HG02623 (cell line): ENCODE measurements at regions not wholly inside any gene's neighbourhood (a gene's known extent, or its start where the extent isn't known, plus 50 kb on each side); places are given as distances from the start of the nearest gene placed in this dataset.

ENCODE experiments used
- ATAC-seq: cut with Tn5 transposase; IDR thresholded peaks from one replicate; pipeline ENCODE4 v1.9.1; 2021; ENCODE audit warnings: moderate library complexity; ENCODE audit not compliant: unreplicated experiment

DNA sequence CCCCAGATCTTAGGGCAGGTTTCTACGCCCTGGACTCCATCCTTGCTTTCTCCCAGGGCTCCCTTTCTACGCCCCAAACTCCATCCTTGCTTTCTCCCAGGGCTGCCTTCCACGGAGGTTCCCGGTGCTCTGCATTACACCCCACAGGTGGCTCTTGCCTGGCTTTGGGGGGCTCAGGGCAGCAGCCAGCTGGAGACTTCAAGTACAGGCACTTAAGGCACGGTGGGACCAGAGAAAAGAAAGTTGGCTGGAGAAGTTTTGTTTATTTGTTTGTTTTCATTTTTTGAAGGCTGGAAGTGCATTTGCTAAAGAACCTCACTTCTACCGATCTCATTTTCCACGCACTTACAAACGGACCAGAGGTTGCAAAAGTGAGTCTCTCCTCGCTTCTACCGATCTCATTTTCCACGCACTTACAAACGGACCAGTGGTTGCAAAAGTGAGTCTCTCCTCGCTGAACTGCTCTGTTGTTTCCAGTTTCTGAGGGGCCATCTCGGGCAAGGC is 103.8 kb upstream of the MED13L start:
- no peak for ATAC-seq

DNA sequence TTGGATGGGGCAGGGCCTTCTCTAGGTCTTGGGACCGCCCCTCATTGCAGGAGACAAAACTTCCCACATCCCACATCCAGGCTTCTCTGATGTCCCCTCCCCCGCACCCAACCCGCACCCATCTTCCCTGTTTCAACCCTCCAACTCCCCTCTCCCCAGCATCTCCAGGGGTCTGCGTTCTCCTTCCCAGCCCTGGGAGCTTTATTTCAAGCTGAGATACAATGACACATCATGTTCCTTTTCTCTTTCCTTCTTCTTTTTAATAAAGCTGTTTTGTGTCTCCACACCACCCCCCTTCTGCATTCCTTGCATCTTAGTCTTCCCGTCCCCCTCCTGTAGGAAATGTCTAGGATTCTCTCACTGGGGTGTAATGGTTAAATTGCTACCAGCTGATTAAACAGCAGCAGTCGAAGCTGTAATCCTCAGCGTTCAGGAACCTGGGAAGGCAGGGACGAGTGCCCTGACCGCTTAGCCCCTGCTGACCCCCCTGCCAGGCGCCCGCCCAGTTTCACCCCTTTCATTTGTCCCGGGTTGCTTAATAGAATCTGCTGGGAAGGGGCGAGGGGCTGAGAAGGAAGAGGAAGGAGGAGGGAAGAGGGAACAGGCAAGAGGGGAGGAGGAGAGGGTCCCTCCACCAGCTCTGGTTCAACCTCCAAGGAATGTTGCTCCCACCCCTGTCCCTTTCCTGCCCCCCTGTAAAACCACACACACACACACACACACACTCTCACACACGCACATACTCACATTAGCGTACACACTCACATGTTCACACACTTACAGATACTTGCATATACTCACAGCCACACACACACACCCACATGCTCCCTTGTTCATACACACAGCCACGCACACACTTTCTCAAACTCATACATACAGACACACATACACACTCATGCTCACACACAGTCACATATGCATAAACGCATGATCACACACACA is 104.5 kb upstream of the MED13L start:
- ATAC-seq = no peak

DNA sequence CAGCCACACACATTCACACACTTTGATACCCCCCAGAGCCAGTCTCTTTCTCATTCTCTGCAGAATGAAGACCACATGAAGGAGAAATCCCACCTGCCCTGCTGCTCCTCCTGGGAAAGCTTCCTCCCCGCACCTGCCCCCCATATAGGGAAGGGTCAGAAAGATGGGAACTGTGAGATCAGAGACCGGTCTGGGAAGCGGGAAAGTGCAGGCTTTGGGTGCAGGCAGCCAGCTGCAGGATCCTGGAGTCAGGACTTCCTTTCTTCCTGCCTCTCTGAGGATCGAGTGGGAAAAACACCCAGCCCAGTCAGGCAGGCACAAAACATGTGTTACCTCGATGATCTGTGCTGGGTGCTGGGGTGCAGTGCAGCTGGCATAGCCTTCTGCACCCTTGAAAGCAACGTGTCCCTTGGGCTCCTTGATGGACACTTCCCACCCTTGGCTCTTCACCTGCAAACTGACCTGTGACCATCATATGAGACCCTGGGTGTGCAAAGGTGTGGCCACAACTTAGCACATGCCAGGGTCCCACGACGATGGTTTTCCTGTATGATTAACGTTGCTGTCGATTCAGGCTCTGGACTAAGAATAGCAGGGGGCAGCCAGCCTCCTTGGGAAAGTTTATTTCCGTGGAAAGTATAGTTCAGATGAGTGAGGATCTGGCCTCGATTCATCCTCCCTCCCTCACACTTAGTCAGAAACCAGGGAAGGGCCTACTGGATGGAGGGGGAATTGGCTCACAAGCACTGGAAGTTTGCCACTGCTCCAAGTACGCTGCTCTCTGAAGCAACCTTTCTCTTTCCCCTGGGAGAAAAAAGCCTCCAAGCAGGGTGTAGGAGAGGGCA is 105.4 kb upstream of the MED13L start:
- no peak for ATAC-seq

DNA sequence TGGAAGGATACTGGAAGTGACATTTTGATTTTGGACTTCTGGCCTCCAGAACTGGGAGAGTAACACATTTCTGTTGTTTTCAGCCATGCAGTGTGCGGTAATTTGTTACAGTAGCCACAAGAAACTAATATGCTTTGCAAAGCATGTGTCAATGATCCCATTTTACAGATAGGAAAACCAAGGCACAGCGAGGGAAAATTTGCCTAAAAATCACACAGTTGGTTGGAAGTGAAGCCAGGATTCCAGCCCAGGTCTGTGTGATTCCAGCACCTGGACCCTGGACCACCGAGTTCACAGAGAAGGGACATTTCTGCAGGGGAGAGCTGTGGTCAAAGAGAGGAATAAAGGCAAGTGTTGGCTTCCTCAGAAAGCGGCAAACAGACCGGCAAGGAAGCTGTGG is 106.7 kb upstream of the MED13L start:
- ATAC-seq = no peak

DNA sequence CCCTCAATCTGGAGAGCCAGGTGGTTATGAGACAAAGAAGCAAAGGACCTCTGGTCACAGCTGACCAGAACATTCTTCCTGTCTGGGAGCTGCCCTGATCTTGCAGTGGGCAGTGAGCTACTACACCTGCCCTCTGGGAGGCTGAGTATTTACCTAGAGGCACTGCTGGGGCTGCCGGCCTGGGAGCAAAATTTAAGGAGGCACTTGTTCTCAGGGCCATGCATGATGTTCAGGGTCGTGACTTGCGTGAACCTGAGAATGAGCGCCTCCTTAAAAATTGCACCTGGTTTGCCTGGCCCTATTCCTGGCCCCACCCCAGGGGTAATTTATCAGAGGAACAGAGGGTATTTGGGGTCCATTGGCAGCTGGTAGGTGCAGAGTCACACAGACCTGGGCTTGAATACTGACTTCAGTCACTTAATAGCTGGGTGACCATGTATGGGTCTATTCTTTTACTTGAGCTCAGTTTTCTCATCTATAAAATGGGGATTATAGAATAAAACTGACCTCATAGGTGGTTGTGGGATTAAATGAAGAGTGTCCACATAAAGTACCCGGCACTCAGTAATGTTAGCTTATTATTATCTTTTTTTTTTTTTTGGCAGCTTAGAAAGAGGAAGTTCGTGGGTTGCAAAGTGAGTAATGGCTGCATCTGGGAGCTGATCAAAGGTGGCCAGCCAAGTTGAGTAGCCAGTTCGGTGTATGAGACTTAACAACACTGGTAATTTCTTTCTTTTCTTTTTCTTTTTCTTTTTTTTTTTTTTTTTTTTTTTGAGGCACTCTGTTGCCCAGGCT is 107.4 kb upstream of the MED13L start:
- no peak for ATAC-seq

DNA sequence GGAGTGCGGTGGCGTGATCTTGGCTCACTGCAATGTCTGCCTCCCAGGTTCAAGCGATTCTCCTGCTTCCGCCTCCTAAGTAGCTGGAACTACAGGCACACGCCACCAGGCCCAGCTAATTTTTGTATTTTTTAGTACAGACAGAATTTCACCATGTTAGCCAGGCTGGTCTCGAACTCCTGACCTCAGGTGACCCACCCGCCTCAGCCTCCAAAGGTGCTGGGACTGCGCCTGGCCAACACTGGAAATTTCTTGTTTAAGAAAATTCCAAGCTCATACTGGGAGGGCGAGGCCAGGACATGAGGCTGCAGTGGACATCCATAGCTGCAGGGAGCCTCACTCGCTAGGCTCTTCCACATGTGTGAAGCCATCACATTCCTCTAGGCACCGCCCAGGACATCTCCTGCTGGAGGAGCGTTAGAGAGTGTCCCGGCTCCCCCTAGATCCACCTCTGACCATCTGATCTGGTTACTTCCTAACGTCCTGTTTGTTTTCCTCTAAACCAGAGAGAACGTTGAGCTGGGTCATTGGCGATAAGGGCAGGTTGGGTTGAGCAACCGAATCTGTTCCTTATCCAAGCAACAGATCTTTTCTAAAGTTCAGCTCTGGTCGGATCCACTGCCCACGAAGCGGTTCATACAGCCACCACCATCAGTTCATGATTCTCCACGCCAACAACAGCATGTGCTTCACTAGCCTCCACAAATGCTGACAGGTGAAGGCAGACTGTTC is 108.2 kb upstream of the MED13L start:
- ATAC-seq = no peak

DNA sequence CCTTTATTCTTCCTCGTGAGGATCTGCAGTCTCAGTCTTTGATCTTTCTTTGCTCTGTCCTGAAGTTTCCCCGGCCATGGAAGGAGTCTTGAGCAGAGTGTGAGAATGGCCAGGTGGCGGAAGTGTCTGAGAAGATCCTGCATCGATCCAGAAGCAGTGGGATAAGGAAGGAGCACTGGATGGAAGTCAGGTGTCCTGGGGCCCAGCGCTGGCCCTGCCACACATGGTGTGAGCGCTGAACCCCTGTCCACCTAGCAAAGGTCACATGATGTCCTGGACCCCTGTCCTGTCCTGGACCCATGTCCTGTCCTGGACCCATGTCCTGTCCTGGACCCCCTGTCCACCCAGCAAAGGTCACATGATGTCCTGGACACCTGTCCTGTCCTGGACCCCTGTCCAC is 111.8 kb upstream of the MED13L start:
- ATAC-seq = no peak

DNA sequence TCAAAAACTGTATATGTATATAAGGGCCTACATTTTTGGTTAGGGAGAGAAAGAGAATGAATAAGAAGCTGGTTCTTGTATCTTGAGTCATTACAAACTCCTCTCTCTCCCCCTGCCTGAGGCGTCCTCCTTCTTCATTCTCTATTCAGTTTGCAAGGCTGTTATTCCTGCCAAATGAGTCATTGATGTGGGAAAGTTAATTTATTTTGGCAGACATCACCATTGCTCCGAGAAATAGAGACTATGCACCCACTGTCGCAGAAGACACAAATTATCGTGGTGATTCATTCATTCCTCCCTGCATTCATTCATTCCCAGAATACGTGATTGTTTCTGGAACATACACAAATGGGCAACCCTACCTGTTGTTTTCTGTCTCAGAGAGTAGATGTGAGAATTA is 112.5 kb upstream of the MED13L start:
- no peak for ATAC-seq

DNA sequence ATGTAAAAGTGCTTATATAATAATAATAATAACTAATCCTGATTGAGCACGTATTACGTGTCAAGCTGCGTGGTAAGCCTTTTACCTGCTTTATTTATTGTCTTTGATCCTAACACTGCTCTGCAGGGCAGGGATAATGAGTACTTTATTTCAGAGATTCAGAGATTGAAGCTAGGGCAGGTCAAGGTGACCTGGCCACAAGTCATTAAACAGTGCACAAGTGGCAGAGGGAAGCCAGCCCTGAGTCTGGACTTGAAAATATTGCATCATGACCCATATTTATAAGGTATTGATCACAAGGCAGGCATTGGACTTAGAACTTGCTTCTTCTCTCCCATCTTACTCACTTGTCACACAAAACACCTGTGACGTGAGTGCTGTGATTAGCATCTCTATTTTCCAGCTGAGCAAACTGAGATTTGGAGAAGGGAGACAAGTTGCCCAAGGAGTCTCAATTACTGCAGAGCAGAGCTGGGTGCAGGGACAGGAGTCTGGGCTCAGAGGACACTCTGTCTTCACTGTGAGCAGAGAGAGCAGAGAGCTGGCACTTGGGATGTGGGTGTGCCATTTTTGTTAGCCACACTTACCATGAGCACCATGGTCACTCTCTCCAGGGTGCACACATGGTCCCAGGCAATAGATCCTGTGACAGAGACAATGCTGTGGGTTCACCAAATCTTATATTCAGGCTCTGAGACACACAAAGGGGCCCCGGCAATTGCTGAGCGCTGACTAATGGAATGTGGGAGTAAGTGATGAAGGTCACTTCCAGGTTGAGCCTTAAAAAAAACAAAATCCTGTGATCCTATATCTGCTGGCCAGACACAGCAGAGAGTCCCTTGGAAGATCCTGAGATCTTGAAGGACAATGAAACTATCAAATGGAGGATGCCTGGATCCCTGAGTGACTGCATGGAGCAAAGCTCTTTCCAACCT is 113.2 kb upstream of the MED13L start:
- no peak for ATAC-seq

DNA sequence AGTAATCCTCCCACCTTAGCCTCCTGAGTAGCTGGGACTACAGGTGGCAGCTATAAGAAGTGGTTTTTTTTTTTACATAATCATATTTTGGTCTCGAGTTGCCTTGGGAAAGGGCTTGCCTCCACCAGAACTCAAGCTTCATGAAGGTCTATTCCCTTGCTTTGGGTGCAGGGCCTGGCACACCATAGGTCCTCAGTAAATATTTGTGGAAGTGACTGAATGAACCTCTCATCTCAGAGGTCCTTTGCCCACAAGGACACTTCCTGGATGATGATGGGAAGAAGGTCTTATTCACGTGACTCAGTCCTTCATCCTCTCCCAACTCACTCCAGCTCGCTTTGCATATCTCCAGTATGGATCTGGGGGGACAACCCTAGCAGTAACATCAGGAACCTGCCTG is 114.0 kb upstream of the MED13L start:
- no peak for ATAC-seq

DNA sequence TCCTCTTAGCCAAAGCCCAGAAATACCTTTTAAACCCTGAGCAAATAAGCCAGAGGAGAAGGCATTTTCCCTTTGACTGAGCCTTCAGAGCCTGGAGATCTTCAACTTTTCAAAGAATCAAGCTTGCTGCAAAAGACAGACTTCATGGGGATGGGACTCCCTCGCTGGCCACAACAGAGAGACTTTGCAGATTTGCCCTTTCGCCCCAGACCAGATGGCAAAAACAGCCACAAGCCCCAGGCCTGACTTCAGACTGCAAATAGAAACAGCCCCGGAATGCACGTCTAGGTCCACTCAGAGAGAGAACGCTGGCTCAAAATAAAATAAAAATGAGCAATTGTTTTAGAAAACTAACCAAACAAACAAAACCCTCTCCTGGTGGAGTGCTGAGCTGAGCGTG is 114.6 kb upstream of the MED13L start:
- no peak for ATAC-seq

DNA sequence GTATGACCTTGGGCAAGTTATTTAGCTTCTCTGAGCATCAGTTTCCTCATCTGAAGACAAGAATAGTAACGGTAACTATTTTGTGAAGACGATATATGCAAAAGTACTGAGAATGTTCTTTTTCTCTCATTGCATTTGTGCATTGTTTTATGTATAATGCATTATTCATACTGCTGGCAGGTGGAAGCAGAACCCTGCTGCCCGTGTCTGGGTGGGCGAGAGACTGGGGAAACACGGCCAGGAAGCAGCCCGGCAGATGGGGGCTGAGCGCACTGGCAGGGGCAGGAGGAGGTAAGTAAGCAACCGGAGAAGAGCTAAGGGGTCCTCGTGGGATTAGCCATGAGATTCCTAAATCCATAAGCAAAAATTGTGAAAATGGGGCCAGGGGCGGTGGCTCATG is 115.8 kb upstream of the MED13L start:
- ATAC-seq = no peak

DNA sequence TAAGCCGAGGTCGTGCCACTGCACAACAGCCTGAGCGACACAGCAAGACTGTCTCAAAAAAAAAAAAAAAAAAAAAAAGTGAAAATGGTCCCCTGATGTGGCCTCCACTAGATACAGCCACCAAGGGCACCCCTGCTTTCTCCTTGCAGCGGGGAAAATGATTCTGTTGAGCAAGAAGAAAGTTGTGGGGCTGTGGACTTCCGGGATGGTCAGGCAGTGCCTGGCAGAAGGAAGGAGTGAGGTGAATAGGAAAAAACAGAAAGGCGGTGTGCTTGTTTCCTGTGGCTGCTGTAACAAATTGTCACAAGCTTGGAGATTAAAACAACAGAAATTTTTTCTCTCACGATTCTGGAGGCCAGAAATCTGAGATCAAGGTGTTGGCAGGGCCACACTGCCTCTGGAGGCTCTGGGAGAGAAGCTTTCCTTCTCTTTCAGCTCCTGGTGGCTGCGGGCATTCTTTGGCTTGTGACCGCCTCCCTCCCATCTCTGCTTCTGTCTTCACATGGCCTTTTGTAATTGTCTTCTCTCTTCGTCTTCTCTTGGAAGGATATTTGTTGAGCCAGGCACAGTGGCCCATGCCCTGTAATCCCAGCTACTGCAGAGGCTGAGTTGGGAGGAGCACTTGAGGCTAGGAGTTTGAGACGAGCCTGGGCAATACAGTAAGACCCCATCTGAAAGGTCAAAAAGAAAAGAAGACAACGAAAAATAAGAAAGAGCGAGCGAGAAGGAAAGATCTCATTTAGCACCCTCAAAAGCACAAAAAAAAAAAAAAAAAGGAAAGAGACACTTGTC is 116.6 kb upstream of the MED13L start:
- ATAC-seq = no peak

DNA sequence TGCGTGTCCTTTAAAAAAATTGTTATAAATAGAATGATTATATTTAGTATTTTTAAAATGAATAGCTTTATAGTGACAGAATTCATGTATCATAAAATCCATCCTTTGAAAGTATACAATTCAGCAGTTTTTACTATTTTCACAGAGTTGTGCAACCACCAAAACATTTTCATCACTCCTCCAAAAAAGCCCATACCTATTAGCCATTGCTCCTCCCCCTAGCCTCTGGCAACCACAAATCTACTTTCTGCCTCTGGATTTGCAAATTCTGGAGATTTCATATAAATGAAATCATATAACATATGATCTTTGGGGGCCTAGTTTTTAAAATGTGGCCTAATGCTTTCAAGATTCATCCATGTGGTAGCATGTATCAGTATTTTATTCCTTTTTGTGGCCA is 117.9 kb upstream of the MED13L start:
- ATAC-seq = no peak

DNA sequence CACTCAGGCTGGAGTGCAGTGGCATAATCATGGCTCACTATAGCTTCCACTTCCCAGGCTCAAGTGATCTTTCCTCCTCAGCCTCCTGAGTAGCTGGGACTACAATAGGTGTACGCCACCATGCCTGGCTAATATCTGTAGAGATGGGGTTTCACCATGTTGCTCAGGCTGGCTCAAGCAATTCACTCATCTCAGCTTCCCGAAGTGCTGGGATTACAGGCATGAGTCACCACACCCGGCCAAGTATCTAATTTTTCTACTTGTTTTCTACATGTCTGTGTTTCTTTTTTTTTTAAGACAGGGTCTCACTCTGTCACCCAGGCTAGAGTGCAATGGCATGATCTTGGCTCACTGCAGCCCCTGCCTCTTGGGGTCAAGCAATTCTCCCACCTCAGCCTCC is 119.7 kb upstream of the MED13L start:
- no peak for ATAC-seq

DNA sequence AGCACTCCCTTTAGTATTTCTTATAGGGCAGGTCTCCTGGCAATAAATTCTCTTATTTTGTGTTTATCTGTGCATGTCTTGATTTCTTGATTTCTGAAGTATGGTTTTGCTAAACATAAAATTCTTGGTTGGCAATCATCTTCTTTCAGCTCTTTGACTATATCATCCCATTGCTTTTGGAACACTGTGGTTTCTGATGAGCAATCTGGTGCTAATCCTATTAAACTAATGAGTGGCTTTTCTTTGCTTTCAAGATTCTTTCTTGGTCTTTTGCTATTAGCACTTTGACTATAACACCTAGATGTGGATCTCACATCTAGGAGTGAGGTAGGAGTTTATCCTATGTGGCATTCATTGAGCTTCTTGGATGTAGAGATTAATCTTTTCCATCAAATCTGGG is 120.7 kb upstream of the MED13L start:
- no peak for ATAC-seq

DNA sequence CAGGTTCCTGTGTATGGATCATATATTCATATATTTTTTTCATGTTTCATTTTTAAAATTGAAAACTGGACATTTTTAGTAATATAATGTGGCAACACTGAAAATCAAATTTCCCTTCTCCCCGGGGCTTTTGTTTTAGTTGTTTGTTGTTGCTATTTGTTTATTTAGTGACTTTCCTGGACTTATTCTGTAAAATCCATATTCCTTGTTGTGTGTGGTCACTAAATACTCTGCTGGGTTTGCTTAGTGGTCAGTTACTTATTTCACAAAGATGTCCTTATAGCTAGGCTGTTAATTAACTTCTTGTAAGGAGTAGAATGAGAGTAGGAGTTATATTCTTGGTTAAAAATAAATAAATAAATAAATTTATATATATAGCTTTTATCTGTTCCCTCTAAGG is 121.6 kb upstream of the MED13L start:
- no peak for ATAC-seq

DNA sequence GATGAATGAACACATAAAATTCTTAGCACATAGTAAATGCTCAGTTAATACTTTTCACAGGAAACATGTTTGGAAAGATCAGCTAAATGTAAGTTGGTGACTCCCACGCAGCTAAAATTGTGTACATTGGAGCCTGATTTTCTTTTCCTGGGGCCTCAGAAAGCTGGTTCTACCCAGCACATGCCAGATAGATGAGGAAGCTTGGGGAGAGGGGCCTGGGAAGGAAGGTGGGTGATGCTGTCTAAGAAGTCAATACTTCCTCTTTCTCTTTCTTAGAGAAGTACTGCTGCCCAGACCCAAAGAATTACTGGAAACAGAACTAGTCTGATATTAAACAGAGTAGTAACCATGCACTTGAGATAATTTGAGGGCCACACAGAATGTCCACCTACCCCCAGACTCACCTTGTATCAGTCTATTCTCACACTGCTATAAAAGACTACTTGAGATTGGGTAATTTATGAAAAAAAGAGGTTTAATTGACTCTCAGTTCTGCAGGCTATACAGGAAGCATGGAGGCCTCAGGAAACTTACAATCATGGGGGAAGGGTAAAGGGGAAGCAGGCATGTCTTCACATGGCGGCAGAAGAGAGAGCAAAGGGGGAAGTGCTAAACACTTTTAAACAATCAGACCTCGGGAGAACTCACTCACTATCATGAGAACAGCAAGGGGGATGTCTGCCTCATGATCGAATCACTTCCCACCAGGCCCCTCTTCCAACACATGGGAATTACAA is 123.3 kb upstream of the MED13L start:
- ATAC-seq = no peak
